WTC11 (cell line): ENCODE measurements at regions not wholly inside any gene's neighbourhood (a gene's known extent, or its start where the extent isn't known, plus 50 kb on each side); places are given as distances from the start of the nearest gene placed in this dataset.

ENCODE experiments used
- CTCF ChIP-seq: fragments of 200-600 bp; IDR thresholded peaks from 2 replicates; pipeline ENCODE4 v1.8.0; 2022; ENCODE audit warnings: antibody characterized with exemption
- ESRRA ChIP-seq: sonication (generic); formaldehyde crosslinking; IDR thresholded peaks from 2 replicates; pipeline ENCODE4 v1.8.1; 2022; ENCODE audit warnings: mild to moderate bottlenecking, missing genetic modification reagents, borderline replicate concordance
- FOXJ3 ChIP-seq: sonication (generic); formaldehyde crosslinking; IDR thresholded peaks from 2 replicates; pipeline ENCODE4 v1.9.0; 2021; ENCODE audit warnings: missing genetic modification reagents, mild to moderate bottlenecking, borderline replicate concordance
- FOXK1 ChIP-seq: sonication (generic); formaldehyde crosslinking; IDR thresholded peaks from 2 replicates; pipeline ENCODE4 v1.8.0; 2022; ENCODE audit warnings: mild to moderate bottlenecking, moderate library complexity, missing genetic modification reagents
- NR2C2 ChIP-seq: sonication (generic); formaldehyde crosslinking; IDR thresholded peaks from 2 replicates; pipeline ENCODE4 v1.8.0; 2022; ENCODE audit warnings: mild to moderate bottlenecking, missing genetic modification reagents
- NR3C1 ChIP-seq: sonication (generic); formaldehyde crosslinking; conservative IDR thresholded peaks from 2 replicates; pipeline ENCODE4 v1.8.1; 2023; ENCODE audit warnings: low read depth, mild to moderate bottlenecking, missing genetic modification reagents
- SP1 ChIP-seq: sonication (generic); formaldehyde crosslinking; conservative IDR thresholded peaks from 2 replicates; pipeline ENCODE4 v1.8.1; 2022; ENCODE audit warnings: missing genetic modification reagents
- TEAD1 ChIP-seq: sonication (generic); formaldehyde crosslinking; IDR thresholded peaks from 2 replicates; pipeline ENCODE4 v1.8.0; 2022; ENCODE audit warnings: mild to moderate bottlenecking, missing genetic modification reagents
- TP53 ChIP-seq: sonication (generic); formaldehyde crosslinking; IDR thresholded peaks from 2 replicates; pipeline ENCODE4 v1.8.1; 2023; ENCODE audit warnings: mild to moderate bottlenecking, missing genetic modification reagents

- TF ChIP-seq NR2C2 (CRISPR knock-in tag) (no peak), TEAD1 (no peak), CTCF (no peak), TP53 (CRISPR knock-in tag) (no peak), SP1 (CRISPR knock-in tag) (no peak), ESRRA (CRISPR knock-in tag) (no peak), FOXK1 (CRISPR knock-in tag) (no peak), NR3C1 (no peak), FOXJ3 (no peak)
These were observed 1698.4 kb upstream of the SLC10A2 start for GRCh38 chr13:104764600-104764999.
